IPS-15b (cell line): ENCODE measurements at regions not wholly inside any gene's neighbourhood (a gene's known extent, or its start where the extent isn't known, plus 50 kb on each side); places are given as distances from the start of the nearest gene placed in this dataset.
"Not testable (repeated sequence)": the region's sequence is repeated elsewhere in the genome, so short reads cannot be mapped to it uniquely, and the experiment has no call there.

Experiments used
- H3K27me3 ChIP-seq: one replicate; pipeline ENCODE4 v1.6.1; 2013; ENCODE audit warnings: low read length; ENCODE audit not compliant: control insufficient read depth, insufficient read depth
- H3K36me3 ChIP-seq: one replicate; pipeline ENCODE4 v1.6.1; 2013; ENCODE audit warnings: low read length; ENCODE audit not compliant: control insufficient read depth, insufficient read depth
- H3K4me1 ChIP-seq: one replicate; pipeline ENCODE4 v1.6.1; 2013; ENCODE audit warnings: mild to moderate bottlenecking, low read length; ENCODE audit not compliant: control insufficient read depth, insufficient read depth
- H3K4me3 ChIP-seq: one replicate; pipeline ENCODE4 v1.5.1; 2013; ENCODE audit warnings: low read depth, low read length
- H3K9ac ChIP-seq: one replicate; pipeline ENCODE4 v1.6.1; 2013; ENCODE audit warnings: low read depth, mild to moderate bottlenecking, low read length
- H3K9me3 ChIP-seq: one replicate; pipeline ENCODE4 v1.6.1; 2013; ENCODE audit warnings: mild to moderate bottlenecking, low read length; ENCODE audit not compliant: control insufficient read depth, insufficient read depth

GRCh38 chr12:90585640-90586304 lies 369.2 kb downstream of the CCER1 start:
- H3K4me1 ChIP-seq, result no peaks in the 10 kb centered on the region
- H3K4me3 ChIP-seq, result no peak overlapping the region
- H3K9me3 ChIP-seq, result no peaks in the 10 kb centered on the region
- no peaks in the 10 kb centered on the region for H3K36me3 ChIP-seq
- no peaks in the 10 kb centered on the region for H3K27me3 ChIP-seq
- H3K9ac ChIP-seq, result no peak overlapping the region

- no peaks in the 10 kb centered on the region for H3K9me3 ChIP-seq
- no peak overlapping the region for H3K4me3 ChIP-seq
Observed at GRCh38 chr12:90576707-90577106, 378.3 kb downstream of the CCER1 start.

DNA sequence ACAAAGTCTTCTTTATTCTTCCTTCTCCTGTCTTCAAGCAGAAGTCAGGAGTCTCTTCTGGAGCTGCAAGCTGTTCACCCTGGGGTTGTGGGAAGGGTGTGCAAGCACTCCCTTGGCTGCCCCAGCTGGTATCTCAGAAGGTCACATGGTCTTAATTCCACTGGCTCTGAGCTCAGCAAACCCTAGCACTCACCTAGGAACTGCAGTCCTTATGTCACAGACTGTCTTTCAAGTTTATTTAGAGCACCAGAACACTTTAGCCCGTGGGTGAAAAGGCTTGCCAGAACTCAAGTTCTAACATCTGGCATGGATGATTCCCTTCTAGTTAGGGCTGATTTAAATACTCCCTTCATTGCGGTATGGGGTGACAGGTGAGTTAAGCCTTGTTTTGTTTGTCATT lies 379.0 kb downstream of the CCER1 start:
- H3K27me3 ChIP-seq, result no peaks in the 10 kb centered on the region
- H3K4me3 ChIP-seq, result no peak overlapping the region
- no peaks in the 10 kb centered on the region for H3K9me3 ChIP-seq
- H3K36me3 ChIP-seq, result no peaks in the 10 kb centered on the region
- H3K9ac ChIP-seq, result no peak overlapping the region
- H3K4me1 ChIP-seq, result no peaks in the 10 kb centered on the region

More at GRCh38 chr12:90576707-90577106, 378.3 kb downstream of the CCER1 start:
- H3K4me1 ChIP-seq, result no peaks in the 10 kb centered on the region
- no peaks in the 10 kb centered on the region for H3K27me3 ChIP-seq
- no peaks in the 10 kb centered on the region for H3K36me3 ChIP-seq
- no peak overlapping the region for H3K9ac ChIP-seq

DNA sequence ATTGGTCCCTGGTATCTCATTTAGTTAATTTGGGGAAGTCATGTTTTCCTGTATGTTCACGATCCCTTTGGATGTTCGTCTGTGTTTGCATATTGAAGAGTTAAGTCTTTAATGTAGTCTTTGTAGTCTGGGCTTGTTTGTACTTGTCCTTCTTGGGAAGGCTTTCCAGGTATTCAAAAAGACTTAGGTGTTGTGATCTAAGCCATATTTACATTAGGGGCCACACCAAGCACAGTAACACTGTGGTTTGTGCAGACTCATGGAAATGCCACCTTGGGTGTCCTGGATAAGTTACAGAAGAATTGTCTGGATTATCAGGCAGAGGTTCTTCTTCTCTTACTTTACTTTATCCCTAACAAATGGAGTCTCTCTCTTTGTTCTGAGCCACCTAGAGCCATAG lies 380.3 kb downstream of the CCER1 start:
- no peaks in the 10 kb centered on the region for H3K9me3 ChIP-seq
- no peak overlapping the region for H3K9ac ChIP-seq
- H3K27me3 ChIP-seq, result no peaks in the 10 kb centered on the region
- no peaks in the 10 kb centered on the region for H3K4me1 ChIP-seq
- H3K36me3 ChIP-seq, result no peaks in the 10 kb centered on the region
- no peak overlapping the region for H3K4me3 ChIP-seq

- no peak overlapping the region for H3K9ac ChIP-seq
- H3K27me3 ChIP-seq, result no peaks in the 10 kb centered on the region
- H3K36me3 ChIP-seq, result no peaks in the 10 kb centered on the region
- no peaks in the 10 kb centered on the region for H3K9me3 ChIP-seq
- no peak overlapping the region for H3K4me3 ChIP-seq
- H3K4me1 ChIP-seq, result no peaks in the 10 kb centered on the region
Observed at GRCh38 chr12:90572778-90573177, 382.2 kb downstream of the CCER1 start.

DNA sequence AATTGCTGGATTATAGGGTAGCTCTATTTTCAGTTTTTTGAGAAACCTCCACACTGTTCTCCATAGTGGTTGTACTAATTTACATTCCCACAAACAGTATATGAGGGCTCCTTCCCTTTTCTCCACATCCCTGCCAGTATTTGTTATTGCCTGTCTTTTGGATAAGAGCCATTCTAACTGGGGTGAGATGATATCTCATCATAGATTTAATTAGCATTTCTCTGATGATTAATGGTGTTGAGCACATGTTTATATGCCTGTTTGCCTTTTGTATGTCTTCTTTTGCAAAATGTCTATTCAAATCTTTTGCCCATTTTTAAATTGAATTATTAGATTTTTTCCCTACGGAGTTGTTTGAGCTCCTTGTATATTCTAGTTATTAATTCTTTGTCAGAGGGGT lies 385.3 kb downstream of the CCER1 start:
- H3K4me3 ChIP-seq, result no peak overlapping the region
- no peak overlapping the region for H3K9ac ChIP-seq
- no peaks in the 10 kb centered on the region for H3K27me3 ChIP-seq
- no peaks in the 10 kb centered on the region for H3K4me1 ChIP-seq
- no peaks in the 10 kb centered on the region for H3K36me3 ChIP-seq
- H3K9me3 ChIP-seq, result peaks cover 6% of the 10 kb centered on the region

GRCh38 chr12:90562671-90563070 lies 392.3 kb downstream of the CCER1 start:
- H3K9ac ChIP-seq, result no peak overlapping the region
- H3K4me1 ChIP-seq, result no peaks in the 10 kb centered on the region
- peaks cover 6% of the 10 kb centered on the region for H3K9me3 ChIP-seq
- no peaks in the 10 kb centered on the region for H3K27me3 ChIP-seq
- no peaks in the 10 kb centered on the region for H3K36me3 ChIP-seq
- H3K4me3 ChIP-seq, result no peak overlapping the region

GRCh38 chr12:90548595-90548994 lies 406.4 kb downstream of the CCER1 start:
- Histone ChIP-seq H3K36me3 (no peaks in the 10 kb centered on the region), H3K4me1 (no peaks in the 10 kb centered on the region), H3K27me3 (no peaks in the 10 kb centered on the region), H3K9ac (no peak overlapping the region), H3K9me3 (no peaks in the 10 kb centered on the region), H3K4me3 (no peak overlapping the region)

DNA sequence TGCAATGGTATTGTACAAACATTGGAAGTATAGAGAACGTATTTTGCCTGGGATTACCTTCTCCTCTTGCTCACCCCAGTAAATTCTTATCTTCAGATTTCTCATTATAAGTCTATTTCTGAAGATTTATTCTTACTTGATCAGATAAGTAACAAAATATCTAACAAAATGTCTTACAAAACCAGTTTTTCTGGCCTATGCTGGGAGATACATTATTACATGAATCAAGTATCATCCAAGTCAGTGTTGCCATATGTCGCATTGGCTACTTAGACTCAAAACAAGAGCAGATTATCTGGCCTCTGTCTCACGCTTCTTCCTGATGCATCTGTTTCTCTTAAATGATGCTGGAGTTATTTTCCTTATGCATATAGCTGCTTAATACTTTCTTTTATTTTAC lies 408.5 kb downstream of the CCER1 start:
- Histone ChIP-seq H3K36me3 (no peaks in the 10 kb centered on the region), H3K9ac (no peak overlapping the region), H3K4me3 (no peak overlapping the region), H3K9me3 (no peaks in the 10 kb centered on the region), H3K4me1 (no peaks in the 10 kb centered on the region), H3K27me3 (no peaks in the 10 kb centered on the region)

DNA sequence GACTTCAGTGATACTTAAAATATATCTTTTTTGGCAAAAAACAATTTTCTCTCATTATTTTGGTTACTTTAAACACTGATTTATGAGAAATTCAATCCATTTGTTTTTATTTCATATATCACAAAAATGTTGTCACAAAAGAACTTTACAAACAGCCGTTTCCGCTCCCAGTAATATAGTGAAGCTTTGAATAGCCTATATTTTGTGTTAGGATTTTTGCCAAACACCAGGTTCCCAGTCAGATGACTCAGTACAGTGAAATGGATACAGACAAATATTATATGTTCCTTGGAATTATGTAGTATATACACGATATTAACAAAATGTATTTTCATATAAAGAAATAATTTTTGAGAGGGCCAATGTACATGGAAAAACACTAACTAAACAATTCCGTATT lies 411.1 kb downstream of the CCER1 start:
- Histone ChIP-seq H3K4me3 (no peak overlapping the region), H3K4me1 (no peaks in the 10 kb centered on the region), H3K9me3 (no peaks in the 10 kb centered on the region), H3K27me3 (no peaks in the 10 kb centered on the region), H3K9ac (no peak overlapping the region), H3K36me3 (no peaks in the 10 kb centered on the region)

DNA sequence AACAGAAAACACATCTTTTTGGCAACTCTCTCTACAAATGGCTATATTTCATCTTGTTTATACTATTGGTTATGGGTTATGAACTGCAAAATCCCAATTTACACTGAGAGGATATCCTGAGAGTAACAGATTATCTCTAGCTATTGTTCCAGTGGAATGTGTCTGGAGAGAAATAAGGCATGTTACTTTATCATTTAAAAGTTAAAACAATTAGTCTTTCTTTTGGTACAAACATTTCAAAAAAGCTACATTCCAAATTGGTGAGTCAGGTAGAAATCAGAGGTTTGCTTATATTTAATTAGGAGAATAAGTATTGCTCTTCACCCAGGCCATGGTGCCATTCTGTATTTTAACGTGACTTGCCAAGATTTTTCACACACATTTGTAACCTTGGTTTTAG lies 411.6 kb downstream of the CCER1 start:
- Histone ChIP-seq H3K4me3 (no peak overlapping the region), H3K9ac (no peak overlapping the region), H3K9me3 (no peaks in the 10 kb centered on the region), H3K27me3 (no peaks in the 10 kb centered on the region), H3K36me3 (no peaks in the 10 kb centered on the region), H3K4me1 (no peaks in the 10 kb centered on the region)

DNA sequence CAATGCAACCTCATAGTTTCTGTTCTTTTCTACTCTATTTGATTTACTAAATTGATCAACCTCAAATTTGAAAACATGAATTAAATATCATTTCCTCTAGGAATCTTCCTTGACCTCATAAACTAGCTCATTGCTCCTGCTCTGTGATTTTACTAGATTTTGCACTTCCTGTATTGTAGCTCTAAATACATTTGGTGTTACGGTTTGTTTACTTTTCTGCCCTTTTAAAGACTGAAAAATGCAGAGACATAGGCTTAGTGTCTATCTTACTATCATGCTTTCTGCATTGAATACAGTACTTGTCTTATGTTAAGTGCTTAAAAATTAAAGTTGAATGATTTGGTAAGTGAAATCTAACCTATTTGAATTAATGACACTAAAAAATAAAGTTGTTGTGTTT lies 412.1 kb downstream of the CCER1 start:
- H3K4me3 ChIP-seq, H3K36me3 ChIP-seq, H3K27me3 ChIP-seq, H3K9ac ChIP-seq, H3K9me3 ChIP-seq, H3K4me1 ChIP-seq: not testable (repeated sequence)
